Heart left ventricle (tissue), 13 donors: ENCODE measurements at regions not wholly inside any gene's neighbourhood (a gene's known extent, or its start where the extent isn't known, plus 50 kb on each side); places are given as distances from the start of the nearest gene placed in this dataset.

Experiments
- POLR2A ChIP-seq, 2 donors: fragments of 450-650 bp; IDR thresholded peaks; one replicate each; pipeline ENCODE4 v1.6.1; 2017; ENCODE audit warnings: antibody characterized with exemption in 2 of 2, mild to moderate bottlenecking in 2 of 2, moderate library complexity in 2 of 2
- TF ChIP-seq, protein P1 (sequence below), 12 donors: fragments of 200-600 bp; sonication (generic) in 4 of 12; IDR thresholded peaks; one replicate each; pipeline versions ENCODE4 v1.5.0 to v1.8.0; 2018 to 2022; ENCODE audit warnings: antibody characterized with exemption in 12 of 12, mild to moderate bottlenecking in 5 of 12
- donor health status: ischemic (EF 13 %, LVEDD 7.1; RV severe dilation, severe dysfunction).
- donor health status: DM: no; HTN: yes; CAD: no.
- donor health status: DM: no; HTN: no; CAD: no.
- donor health status: ischemic (EF 25% LVEDD 6.9; RV normal size, moderate dysfunction).
- donor health status: ischemic (EF 25% LVEDD 5.7; RV mildly dilated, moderate dysfunction).
- donor health status: ischemic (EF 35%, LVEDD 5.7; RV mildly dilated, moderate dysfunction).
- donor health status: nonischemic (EF 11% LVEDD 7.7; RV severe dilation, severe dysfunction).
- donor health status: DM: yes; HTN: yes; CAD: no.
- donor health status: PGD.
- donor health status: ischemic (EF 29% LVEDD 5.4; RV normal size, mild dysfunction).
- donor health status: nonischemic (EF 23%, LVEDD 6.1; RV moderate dilation, normal function).

DNA sequence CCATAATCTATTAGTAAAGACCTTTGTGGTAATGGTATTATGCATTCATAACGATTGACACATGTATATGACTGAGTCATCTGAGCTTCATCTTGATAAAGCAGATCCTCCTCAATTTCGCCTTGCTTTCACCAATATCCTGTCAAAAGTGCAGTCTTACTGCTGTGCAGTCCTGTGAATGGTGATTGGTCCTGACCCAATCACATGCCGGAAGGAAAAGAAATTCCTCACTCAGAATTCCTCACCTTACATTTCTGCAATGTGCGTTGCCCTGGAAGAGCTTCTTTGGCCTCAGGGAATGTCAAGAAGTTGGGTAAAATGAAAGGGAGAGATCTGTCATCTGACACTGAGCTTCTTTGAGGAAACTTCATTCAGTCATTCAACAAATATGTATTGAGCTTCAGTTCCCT lies 121.0 kb upstream of the TSPAN2 start:
- TF ChIP-seq, protein P1, sequence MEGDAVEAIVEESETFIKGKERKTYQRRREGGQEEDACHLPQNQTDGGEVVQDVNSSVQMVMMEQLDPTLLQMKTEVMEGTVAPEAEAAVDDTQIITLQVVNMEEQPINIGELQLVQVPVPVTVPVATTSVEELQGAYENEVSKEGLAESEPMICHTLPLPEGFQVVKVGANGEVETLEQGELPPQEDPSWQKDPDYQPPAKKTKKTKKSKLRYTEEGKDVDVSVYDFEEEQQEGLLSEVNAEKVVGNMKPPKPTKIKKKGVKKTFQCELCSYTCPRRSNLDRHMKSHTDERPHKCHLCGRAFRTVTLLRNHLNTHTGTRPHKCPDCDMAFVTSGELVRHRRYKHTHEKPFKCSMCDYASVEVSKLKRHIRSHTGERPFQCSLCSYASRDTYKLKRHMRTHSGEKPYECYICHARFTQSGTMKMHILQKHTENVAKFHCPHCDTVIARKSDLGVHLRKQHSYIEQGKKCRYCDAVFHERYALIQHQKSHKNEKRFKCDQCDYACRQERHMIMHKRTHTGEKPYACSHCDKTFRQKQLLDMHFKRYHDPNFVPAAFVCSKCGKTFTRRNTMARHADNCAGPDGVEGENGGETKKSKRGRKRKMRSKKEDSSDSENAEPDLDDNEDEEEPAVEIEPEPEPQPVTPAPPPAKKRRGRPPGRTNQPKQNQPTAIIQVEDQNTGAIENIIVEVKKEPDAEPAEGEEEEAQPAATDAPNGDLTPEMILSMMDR (IDR thresholded peaks at IDR 0.05), result no peak
- no peak for TF ChIP-seq POLR2A (IDR thresholded peaks at IDR 0.05)
